ENCODE measurements at regions not wholly inside any gene's neighbourhood (a gene's known extent, or its start where the extent isn't known, plus 50 kb on each side); places are given as distances from the start of the nearest gene placed in this dataset.

DNA sequence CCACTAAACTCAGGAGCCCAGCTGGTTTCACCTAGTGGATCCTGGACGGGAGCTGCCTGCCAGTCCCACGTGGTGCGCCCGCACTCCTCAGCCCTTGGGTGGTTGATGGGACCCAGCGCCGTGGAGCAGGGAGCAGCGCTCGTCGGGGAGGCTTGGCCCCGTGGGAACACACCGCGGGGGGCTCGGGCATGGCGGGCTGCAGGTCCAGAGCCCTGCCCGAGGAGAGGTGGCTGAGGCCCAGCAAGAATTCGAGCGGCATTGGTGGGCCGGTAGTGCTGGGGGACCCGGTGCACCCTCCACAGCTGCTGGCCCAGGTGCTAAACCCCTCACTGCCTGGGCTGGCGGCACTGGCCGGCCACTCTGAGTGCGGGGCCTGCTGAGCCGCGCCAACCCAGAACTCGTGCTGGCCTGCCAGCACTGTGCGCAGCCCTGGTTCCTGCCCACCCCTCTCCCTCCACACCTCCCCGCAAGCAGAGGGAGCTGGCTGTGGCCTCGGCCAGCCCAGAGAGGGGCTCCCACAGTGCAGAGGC is 137.3 kb downstream of the TRIB2 start:
- H3K79me2 ChIP-seq (ENCODE audit: low read length): no peaks in the 10 kb centered on the region
- peaks cover 10% of the 10 kb centered on the region for H3K4me1 ChIP-seq (ENCODE audit: low read length)
- H2AFZ ChIP-seq (ENCODE audit: low read depth, low read length): no peak overlapping the region
- H3K9ac ChIP-seq (ENCODE audit: low read length): no peak overlapping the region
- H3K9me3 ChIP-seq (ENCODE audit: insufficient read depth, low read length): no peaks in the 10 kb centered on the region
- no peaks in the 10 kb centered on the region for H4K20me1 ChIP-seq (ENCODE audit: insufficient read depth, low read length)
- no peak overlapping the region for H3K27ac ChIP-seq (ENCODE audit: low read length)
- no peaks in the 10 kb centered on the region for H3K27me3 ChIP-seq (ENCODE audit: low read depth, low read length)
- TF ChIP-seq, protein P1, sequence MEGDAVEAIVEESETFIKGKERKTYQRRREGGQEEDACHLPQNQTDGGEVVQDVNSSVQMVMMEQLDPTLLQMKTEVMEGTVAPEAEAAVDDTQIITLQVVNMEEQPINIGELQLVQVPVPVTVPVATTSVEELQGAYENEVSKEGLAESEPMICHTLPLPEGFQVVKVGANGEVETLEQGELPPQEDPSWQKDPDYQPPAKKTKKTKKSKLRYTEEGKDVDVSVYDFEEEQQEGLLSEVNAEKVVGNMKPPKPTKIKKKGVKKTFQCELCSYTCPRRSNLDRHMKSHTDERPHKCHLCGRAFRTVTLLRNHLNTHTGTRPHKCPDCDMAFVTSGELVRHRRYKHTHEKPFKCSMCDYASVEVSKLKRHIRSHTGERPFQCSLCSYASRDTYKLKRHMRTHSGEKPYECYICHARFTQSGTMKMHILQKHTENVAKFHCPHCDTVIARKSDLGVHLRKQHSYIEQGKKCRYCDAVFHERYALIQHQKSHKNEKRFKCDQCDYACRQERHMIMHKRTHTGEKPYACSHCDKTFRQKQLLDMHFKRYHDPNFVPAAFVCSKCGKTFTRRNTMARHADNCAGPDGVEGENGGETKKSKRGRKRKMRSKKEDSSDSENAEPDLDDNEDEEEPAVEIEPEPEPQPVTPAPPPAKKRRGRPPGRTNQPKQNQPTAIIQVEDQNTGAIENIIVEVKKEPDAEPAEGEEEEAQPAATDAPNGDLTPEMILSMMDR (IDR thresholded peaks at IDR 0.05; ENCODE audit: low read depth, low read length): no peak
- TF ChIP-seq EZH2phosphoT487 (IDR thresholded peaks at IDR 0.05; ENCODE audit: low read depth): no peak
- H3K36me3 ChIP-seq (replicated peaks; ENCODE audit: low read depth, low read length): no peaks in the 10 kb centered on the region
- H3K4me2 ChIP-seq (ENCODE audit: low read length): no peak overlapping the region
- no peak overlapping the region for H3K4me3 ChIP-seq (ENCODE audit: low read length)

DNA sequence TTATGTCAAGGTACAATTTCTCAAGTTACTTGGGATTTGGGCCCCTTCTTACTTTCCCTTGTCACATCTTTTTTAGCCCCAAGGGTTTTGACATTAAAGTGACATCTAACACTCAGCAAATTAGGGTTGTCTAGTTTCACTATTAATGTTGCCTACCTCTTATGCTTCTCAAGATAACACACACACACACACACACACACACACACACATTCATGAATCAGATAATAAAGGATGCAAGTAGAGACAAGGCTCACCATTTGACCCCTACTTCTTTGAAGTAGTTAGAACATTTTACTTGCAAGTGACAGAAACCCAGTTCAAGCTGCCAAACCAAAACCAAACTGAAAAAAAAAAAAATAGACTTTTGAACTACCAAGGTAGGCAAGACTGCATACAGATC is 138.8 kb downstream of the TRIB2 start:
- no peaks in the 10 kb centered on the region for H4K20me1 ChIP-seq (ENCODE audit: insufficient read depth, low read length)
- no peaks in the 10 kb centered on the region for H3K36me3 ChIP-seq (replicated peaks; ENCODE audit: low read depth, low read length)
- no peak overlapping the region for H2AFZ ChIP-seq (ENCODE audit: low read depth, low read length)
- no peak overlapping the region for H3K4me3 ChIP-seq (ENCODE audit: low read length)
- H3K27me3 ChIP-seq (ENCODE audit: low read depth, low read length): no peaks in the 10 kb centered on the region
- no peak for TF ChIP-seq EZH2phosphoT487 (IDR thresholded peaks at IDR 0.05; ENCODE audit: low read depth)
- H3K4me1 ChIP-seq (ENCODE audit: low read length): peaks cover 10% of the 10 kb centered on the region
- no peak overlapping the region for H3K9ac ChIP-seq (ENCODE audit: low read length)
- no peak overlapping the region for H3K4me2 ChIP-seq (ENCODE audit: low read length)
- H3K27ac ChIP-seq (ENCODE audit: low read length): no peak overlapping the region
- H3K79me2 ChIP-seq (ENCODE audit: low read length): no peaks in the 10 kb centered on the region
- no peaks in the 10 kb centered on the region for H3K9me3 ChIP-seq (ENCODE audit: insufficient read depth, low read length)

DNA sequence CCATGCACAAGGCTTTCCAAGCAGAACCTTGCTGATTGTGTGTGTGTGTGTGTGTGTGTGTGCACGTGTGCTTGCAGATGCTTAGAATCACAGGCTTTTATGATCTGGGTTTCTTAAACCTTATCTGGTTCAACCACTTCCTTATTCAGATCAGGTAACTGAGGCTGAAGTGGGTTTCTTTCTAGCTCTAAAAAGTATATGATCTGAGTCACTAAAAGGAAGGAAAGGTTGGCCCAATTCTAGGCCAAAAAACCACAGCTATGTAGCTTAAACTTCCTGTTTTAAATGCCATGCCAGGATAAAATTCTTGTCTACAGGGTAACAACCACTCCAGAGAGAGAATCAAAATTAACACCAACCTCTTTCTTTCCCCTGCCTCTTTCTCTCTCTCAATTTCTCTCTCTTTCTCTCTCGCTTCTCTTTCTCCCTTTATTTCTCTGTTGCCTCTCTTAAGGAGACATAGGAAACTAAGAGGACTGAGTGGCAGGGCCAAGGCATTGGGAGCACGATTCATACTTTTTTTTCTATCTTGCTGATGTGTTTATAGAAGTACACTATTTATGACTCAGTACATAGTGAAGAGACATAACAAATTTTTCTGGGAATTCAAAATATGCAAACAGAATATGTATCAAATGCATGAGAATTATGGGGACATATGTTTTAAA is 140.3 kb downstream of the TRIB2 start:
- TF ChIP-seq, protein P1 (IDR thresholded peaks at IDR 0.05; ENCODE audit: low read depth, low read length): no peak
- TF ChIP-seq EZH2phosphoT487 (IDR thresholded peaks at IDR 0.05; ENCODE audit: low read depth): no peak
- H3K9ac ChIP-seq (ENCODE audit: low read length): no peak overlapping the region
- H3K36me3 ChIP-seq (replicated peaks; ENCODE audit: low read depth, low read length): no peaks in the 10 kb centered on the region
- H4K20me1 ChIP-seq (ENCODE audit: insufficient read depth, low read length): no peaks in the 10 kb centered on the region
- H3K9me3 ChIP-seq (ENCODE audit: insufficient read depth, low read length): no peaks in the 10 kb centered on the region
- H3K27ac ChIP-seq (ENCODE audit: low read length): no peak overlapping the region
- no peaks in the 10 kb centered on the region for H3K27me3 ChIP-seq (ENCODE audit: low read depth, low read length)
- peaks cover 10% of the 10 kb centered on the region for H3K4me1 ChIP-seq (ENCODE audit: low read length)
- no peak overlapping the region for H2AFZ ChIP-seq (ENCODE audit: low read depth, low read length)
- no peaks in the 10 kb centered on the region for H3K79me2 ChIP-seq (ENCODE audit: low read length)
- H3K4me3 ChIP-seq (ENCODE audit: low read length): no peak overlapping the region
- H3K4me2 ChIP-seq (ENCODE audit: low read length): 0 out of 2 replicates have a peak overlapping the region, but pooled peaks have one; percentile 9

DNA sequence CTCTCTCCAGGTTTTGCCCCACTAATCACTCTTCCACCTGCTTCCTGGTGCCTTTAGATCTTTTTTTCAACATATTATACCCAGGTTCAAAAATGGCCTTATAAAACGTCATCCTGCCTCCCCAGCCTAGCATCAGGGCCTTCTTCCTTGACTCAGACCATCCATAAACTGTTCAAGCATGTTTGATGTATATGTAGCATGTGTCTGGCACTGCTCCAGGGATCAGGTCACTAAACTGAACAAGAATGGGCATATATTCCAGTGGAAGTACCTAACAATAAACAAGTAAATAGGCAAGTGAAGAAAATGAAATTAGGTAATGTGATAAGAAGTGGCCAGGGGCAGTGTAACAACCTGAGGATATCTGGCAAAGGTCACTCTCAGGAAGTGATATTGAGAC is 141.2 kb downstream of the TRIB2 start:
- H3K36me3 ChIP-seq (replicated peaks; ENCODE audit: low read depth, low read length): no peaks in the 10 kb centered on the region
- H2AFZ ChIP-seq (ENCODE audit: low read depth, low read length): no peak overlapping the region
- H3K9ac ChIP-seq (ENCODE audit: low read length): no peak overlapping the region
- H3K4me3 ChIP-seq (ENCODE audit: low read length): no peak overlapping the region
- H3K4me2 ChIP-seq (ENCODE audit: low read length): no peak overlapping the region
- no peak overlapping the region for H3K27ac ChIP-seq (ENCODE audit: low read length)
- H4K20me1 ChIP-seq (ENCODE audit: insufficient read depth, low read length): no peaks in the 10 kb centered on the region
- no peaks in the 10 kb centered on the region for H3K9me3 ChIP-seq (ENCODE audit: insufficient read depth, low read length)
- H3K27me3 ChIP-seq (ENCODE audit: low read depth, low read length): no peaks in the 10 kb centered on the region
- TF ChIP-seq, protein P1 (IDR thresholded peaks at IDR 0.05; ENCODE audit: low read depth, low read length): no peak
- no peak for TF ChIP-seq EZH2phosphoT487 (IDR thresholded peaks at IDR 0.05; ENCODE audit: low read depth)
- H3K4me1 ChIP-seq (ENCODE audit: low read length): peaks cover 10% of the 10 kb centered on the region
- no peaks in the 10 kb centered on the region for H3K79me2 ChIP-seq (ENCODE audit: low read length)

Data from OCI-LY3 (cell line).